ENCODE measurements at regions not wholly inside any gene's neighbourhood (a gene's known extent, or its start where the extent isn't known, plus 50 kb on each side); places are given as distances from the start of the nearest gene placed in this dataset.

- TF ChIP-seq CTCF (IDR thresholded peaks at IDR 0.05) (no peak), POLR2A (IDR thresholded peaks at IDR 0.05) (no peak)
Measured at GRCh38 chr19:28847468-28847867, 365.5 kb downstream of the UQCRFS1 start.
